ENCODE measurements at regions not wholly inside any gene's neighbourhood (a gene's known extent, or its start where the extent isn't known, plus 50 kb on each side); places are given as distances from the start of the nearest gene placed in this dataset.
"Not testable (repeated sequence)": the region's sequence is repeated elsewhere in the genome, so short reads cannot be mapped to it uniquely, and the experiment has no call there.

DNA sequence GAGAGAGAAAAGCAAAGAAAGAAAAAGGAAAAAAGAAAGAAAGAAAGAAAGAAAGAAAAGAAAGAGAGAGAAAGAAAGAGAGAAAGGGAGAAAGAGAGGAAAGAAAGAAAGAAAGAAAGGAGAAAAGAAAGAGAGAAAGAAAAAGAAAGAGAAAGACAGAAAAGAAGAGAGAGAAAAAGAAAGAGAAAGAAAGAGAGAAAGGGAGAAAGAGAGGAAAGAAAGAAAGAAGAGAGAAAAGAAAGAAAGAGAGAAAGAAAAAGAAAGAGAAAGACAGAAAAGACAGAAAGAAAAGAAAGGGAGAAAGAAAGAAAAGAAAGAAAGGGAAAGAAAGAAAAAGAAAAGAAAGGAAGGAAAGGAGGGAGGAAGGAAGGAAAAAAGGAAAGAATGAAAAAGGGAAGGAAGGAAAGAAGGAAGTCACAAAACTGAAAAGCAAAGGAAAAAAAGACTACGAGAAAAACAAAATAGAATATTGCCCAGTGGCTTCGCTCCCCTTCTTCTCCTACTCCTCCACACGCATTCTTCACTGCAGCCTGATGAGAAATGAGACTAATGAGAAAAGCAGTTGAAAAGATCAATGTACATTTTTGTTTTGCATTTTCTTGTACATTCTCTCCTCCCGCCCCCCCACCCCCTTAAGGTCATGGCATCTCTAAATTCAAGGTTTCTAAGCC lies 170.0 kb downstream of the SOD2 start:
- DNase-seq, result no peak

- DNase-seq, result no peak
Observed at GRCh38 chr6:159521962-159522361, 171.1 kb downstream of the SOD2 start.

DNA sequence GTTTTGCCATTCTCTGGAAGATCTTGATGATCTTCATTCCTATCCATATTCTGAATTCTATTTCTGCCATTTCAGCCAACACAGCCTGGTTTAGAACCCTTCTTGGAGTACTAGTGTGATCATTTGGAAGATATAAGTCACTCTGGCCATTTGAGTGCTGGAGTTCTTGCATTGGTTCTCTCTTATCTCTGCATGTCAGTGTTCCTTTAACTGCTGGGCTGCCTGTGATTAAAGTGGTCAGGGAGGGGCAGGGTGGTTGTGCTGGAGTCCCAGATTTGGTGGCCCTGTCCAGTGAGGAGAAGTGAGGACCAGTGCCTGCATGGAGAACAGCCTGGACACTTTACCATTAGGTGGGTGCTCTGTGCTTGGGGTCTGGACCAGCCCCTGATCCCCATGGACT lies 173.0 kb downstream of the SOD2 start:
- no peak for DNase-seq

DNA sequence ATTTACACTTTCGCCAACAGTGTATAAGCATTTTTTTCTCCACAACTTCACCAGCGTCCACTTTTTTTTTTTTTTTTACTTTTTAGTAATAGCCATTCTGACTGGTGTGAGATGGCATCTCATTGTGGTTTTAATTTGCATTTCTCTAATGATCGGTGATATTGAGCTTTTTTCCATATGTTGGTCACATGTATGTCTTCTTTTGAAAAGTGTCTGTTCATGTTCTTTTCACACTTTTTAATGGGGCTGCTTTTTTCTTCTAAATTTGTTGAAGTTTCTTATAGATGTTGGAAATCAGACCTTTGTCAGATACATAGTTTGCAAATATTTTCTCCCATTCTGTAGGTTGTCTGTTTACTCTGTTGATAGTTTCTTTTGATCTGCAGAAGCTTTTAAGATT lies 177.2 kb downstream of the SOD2 start:
- DNase-seq, result not testable (repeated sequence)

DNA sequence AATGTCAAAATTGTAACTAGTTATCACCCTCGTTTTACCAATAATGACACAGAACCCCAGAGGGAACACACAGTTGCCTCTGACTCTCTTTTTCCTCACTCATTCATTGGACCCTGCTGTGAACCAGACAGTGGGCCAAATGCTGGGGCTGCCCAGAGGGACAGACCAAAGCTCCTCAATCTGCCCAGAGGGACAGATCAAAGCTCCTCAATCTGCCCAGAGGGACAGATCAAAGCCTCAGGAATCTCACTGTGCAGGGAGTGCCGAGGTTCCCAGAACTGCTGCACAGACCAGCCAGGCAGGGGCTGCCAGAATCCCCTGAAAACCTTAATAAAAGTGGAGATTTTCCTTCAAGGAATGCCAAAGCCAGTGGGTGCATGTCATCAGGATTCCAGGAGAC lies 179.1 kb downstream of the SOD2 start:
- no peak for DNase-seq

DNA sequence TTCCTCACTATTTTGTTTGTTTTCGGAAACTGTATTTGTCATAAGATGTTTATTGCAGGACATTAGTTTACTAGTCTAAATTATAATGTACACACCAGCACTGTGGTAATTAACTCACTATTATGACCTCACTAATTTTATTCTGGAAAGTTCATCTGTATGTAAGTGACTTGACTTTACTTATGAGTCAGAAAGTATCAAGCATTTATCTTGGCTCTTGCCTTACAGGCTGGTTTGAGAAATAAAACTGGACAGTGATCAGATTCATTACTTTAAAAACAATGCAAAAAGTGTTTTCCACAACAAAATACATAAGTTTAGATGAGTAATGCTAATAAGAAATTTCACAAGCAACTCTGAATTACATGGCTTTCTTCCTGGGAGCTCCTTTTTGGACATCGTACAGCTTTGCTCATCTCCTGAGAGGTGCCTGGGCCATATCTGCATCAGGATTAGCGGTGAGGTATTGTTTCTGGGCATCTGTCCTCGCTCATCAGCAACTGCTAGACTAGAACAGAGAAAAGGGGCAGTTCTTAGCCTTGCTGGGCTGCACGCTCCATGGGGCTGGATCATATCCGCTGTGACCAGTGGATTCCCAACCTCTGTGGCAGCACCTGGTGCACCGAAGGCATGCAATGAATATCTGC lies 179.8 kb downstream of the SOD2 start:
- DNase-seq, result no peak

DNA sequence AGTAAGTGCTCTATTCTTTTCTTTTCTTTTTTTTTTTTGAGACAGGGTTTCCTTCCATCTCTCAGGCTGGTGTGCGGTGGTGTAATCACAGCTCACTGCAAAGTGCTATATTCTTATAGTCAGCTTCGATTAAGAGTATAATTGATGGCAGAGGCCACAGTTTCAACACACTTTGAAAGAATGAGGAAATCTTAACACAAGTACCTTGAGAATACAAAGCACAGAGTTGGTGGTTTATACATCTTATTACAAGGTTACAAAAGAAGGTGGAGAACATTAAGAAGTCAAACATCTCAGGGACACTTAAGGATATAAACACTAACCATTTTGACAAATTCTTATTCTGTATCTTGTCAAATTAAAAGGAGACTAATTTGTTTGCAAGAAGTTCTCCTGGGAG lies 180.5 kb downstream of the SOD2 start:
- no peak for DNase-seq

GRCh38 chr6:159512104-159512503 lies 180.9 kb downstream of the SOD2 start:
- no peak for DNase-seq

GRCh38 chr6:159510141-159510540 lies 182.9 kb downstream of the SOD2 start:
- no peak for DNase-seq

DNA sequence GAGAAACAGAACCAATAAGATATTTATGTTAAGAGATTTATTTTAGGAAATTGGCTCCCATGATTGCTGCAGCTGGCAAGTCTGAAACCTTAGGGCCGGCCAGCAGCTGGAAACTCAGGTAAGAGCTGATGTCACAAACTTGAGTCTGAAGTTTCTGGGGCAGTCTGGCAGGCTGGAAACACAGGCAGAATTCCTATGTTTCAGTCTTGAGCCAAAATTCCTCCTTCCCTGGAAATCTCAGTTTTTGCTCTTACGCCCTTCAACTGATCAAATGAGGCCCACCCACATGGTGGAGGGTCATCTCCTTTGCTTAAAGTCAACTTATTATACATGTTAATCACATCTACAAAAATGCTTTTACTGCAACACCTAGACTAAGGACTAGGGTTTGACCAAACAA lies 184.1 kb downstream of the SOD2 start:
- DNase-seq, result no peak

DNA sequence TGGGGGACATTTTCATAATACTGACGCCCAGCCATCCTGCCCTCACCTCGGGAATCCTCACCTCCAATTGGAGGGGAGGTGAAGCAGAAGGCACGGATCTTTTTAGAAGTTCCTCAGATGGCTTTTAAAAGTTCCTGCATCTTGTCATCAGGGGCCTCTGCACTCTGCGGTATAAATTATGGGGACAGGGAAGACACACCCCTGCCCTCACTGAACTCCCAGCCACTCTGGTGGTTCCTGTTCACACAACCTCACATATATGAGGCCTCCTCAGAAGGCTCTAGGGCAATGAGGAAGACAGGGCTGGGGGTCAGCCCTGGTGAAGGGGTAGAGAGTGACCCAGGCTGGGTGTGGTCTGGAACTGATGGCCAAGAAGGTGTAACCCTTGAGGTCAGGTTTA lies 187.0 kb downstream of the SOD2 start:
- DNase-seq, result no peak

DNA sequence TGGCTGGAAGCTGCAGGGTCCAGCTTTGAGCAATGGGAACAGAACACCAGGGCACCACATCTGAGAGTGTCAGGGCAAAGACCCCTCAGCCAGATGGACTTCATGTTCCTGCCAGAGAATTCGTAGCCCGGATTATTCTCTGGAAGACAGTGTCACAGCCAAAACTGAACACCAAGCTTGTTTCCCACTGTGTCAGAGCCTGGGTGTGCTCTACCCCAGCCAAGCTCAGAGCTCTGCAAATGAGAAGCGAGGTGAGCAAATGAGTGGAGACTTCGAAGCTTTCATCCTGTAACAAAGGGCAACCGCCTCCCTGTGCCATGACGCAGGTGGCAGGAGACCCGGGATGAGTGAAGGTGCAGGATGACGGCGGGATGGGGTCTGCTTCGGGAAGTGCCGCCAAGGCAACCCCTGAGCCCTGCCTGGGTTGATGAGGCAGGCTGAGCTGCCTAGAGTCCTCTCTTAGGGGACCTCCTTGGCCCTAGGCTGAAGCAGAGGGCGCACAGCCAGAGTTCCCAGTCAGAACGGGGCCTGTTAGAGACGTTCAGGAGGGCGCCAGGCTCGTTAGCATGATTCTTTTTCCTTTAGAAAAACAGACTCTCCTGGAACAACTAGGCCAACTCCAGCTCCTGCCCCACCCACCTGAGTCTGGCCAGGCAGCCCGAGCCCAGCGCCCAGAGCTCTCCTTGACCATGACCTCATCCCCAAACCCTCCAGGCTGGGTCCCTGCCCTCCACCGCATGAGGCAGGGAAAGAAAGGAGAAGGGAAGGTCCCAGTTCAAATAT lies 187.7 kb downstream of the SOD2 start:
- no peak for DNase-seq

- DNase-seq, result no peak
Observed at GRCh38 chr6:159501558-159501957, 191.5 kb downstream of the SOD2 start.

- no peak for DNase-seq
Observed at GRCh38 chr6:159499034-159499433, 194.0 kb downstream of the SOD2 start.

DNA sequence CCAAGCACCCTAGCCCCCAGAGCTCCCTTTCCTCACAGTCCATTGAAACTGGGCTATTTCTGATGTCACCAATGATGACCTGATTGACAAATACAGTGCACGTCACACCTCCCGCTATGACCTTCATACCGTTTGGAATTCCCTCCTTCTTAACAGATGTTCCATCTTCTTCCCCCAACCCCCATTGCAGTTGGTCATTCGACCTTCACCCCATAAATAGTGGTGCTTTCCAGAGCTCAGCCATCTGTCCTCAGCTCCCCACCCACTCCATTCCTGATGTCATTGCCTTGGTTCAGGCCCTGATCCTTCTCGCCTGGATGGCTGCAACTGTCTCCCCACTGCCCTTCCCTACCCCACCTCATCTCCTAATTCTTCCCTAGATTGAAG lies 198.5 kb downstream of the SOD2 start:
- DNase-seq, result no peak

DNA sequence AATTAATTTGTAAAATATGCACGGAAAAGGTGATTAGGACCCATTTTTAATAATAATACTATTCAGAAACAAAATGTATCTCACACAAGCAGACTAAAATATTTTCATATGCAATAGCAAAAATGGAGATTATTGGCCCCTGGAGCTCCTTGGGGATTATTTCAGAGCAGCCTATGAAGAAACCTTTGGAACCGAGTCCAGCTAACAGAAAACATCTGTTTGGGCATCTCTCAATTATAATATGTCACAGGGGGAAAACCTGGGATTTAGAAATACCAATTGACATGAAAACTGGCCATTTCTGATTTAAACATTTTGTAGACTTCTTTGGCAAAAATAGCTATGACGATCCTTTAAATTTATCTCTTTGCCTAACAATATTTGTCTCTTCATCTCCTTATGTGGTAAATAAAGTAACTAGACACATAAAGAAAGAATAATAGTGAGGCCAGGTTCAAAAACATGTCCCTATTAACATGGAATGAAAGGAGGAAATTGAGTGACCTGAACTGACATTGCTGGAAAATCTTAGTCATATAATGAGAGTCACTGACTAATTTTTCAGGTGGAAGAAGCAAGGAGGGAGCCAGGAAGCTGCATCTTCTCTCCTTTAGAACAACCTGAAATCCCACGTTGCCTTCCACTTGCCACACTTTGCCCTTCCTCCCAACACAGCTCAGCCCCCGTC lies 199.0 kb downstream of the SOD2 start:
- no peak for DNase-seq

GRCh38 chr6:159493231-159493897 lies 199.7 kb downstream of the SOD2 start:
- no peak for DNase-seq

DNA sequence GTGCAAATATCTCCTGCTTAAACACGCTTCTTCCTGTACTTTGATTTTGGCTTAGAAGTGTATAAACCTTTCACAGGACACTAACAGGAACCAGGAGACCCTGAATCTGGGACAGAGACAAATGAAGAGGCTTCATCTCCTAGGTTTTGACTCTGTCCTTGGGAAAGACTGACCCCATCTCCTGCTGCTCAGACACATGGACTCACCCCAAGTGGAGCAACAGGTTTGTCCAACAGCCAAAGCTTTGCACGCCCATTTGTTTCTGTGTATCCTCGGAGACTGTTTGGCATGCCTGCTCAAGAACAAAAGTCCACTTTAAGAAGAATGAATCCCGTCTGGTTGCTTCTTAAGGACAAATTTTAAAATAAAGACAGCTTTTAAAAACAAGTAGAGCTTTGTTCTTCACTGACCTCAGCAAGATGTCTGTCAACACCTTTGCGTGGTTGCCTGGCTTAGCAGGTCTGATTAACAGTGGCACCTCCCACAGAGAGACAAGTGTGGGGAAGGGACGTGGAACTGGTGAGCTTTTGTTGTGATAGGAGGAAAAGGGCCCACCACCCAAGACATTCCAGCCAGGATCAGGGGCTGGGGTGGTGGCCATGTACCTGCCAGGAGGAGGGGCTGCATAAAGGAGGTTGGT lies 202.6 kb downstream of the SOD2 start:
- DNase-seq, result no peak

DNA sequence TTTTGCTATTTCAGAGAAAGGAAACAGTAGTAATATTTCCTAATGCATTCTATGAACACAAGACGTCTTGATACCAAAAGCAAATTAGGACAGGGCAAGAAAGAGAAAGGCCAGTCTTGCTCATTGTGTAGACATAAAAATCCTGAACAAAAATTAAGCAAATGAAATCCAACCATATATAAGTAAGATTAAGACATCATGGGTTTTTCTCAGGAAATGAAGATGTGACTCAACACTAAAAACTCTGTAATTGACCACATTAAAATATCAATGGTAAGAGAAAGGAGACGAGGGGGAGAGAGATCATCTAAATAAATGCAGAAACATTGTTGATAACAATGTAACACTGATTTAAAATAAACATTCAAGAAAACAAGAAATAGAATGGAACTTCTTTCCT lies 205.4 kb downstream of the SOD2 start:
- DNase-seq, result no peak

- DNase-seq, result no peak
Observed at GRCh38 chr6:159483259-159483658, 209.8 kb downstream of the SOD2 start.

DNA sequence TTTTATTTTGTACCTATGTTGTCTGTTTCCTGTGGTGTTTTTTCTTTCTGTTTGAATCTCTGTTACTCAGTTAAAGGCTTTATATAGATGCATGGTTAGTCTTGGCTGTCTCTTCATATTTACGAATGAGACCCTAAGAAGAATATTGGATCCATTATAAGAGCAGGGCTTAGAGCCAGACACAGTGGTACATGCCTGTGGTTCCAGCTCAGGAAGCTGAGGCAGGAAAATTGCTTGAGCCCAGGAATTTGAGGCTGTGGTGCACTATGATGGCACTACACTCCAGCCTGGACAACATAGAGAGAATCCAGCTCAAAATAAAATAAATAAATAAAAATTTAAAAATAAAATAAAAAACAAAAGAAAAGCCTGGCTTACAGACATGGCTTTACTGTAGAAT lies 211.1 kb downstream of the SOD2 start:
- no peak for DNase-seq

DNA sequence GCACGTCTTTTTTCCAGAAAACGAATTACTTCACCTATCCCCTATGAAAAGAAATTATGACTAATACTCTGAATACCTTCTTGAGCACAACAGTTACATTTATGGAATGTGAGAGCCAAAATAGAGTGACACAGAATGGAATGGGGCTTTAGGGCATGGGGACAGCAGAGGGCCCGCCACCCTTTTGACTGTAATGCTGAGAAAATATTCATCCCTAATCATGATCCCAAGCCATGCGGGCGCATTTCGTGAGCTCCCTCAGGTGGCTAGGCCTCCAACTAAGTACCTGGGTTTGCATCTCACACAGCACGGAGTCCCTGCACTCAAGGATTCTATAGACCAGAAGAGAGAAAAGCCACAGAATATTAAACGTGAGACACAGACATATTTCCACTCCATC lies 212.6 kb downstream of the SOD2 start:
- no peak for DNase-seq

GRCh38 chr6:159479146-159479545 lies 213.9 kb downstream of the SOD2 start:
- no peak for DNase-seq

Data from HCEC 1CT (cell line).